ENCODE measurements at regions not wholly inside any gene's neighbourhood (a gene's known extent, or its start where the extent isn't known, plus 50 kb on each side); places are given as distances from the start of the nearest gene placed in this dataset.

- Histone ChIP-seq H3K79me2 (ENCODE audit: control insufficient read depth, insufficient read depth, low read length) (no peaks in the 10 kb centered on the region), H3K9ac (ENCODE audit: insufficient read depth in 1 of 2, low read depth in 2 of 2, low read length in 2 of 2) (no peak overlapping the region), H3K9me1 (ENCODE audit: control insufficient read depth, insufficient read depth, low read length) (no peaks in the 10 kb centered on the region), H3K4me1 (replicated peaks in 1 of 2; ENCODE audit: control insufficient read depth in 2 of 2, insufficient read depth in 2 of 2, low read length in 2 of 2) (peaks cover 10 to 26% of the 10 kb centered on the region in 2 experiments; a peak in 4 of 5 replicates), H2AFZ (ENCODE audit: low read depth, low read length) (peak overlapping the region; percentile 83), H4K20me1 (replicated peaks; ENCODE audit: control insufficient read depth, insufficient read depth, low read length) (no peaks in the 10 kb centered on the region), H3K4me2 (ENCODE audit: insufficient read depth, low read length) (no peak overlapping the region), H3K36me3 (ENCODE audit: control insufficient read depth, insufficient read depth, low read length) (no peaks in the 10 kb centered on the region), H3K27ac (ENCODE audit: extremely low read depth, low read depth, low read length) (no peak overlapping the region), H3K9me3 (replicated peaks; ENCODE audit: control insufficient read depth, insufficient read depth, low read depth, low read length) (no peaks in the 10 kb centered on the region), H3K27me3 (ENCODE audit: control insufficient read depth in 2 of 2, insufficient read depth in 2 of 2, low read length in 2 of 2) (no peaks in the 10 kb centered on the region), H3K4me3 (no peak overlapping the region)
- CTCF ChIA-PET (ENCODE audit: low intra/inter-chr PET ratio) = no interaction called here
- in situ Hi-C loops (cut with MboI) = no loop called here
- DNase-seq (ENCODE audit: extremely low read depth in 1 of 4, low spot score in 3 of 4) (no peak), ATAC-seq (no peak; the same call in 1 of the 3 replicates), FAIRE-seq (no peak)
- intact Hi-C loops (cut with micrococcal nuclease) = loop anchor here (2.0 kb wide), 1 partner anchor 17 kb away; no protein-coding TSS in a partner anchor
- no TSS peak for BruUV-seq (replicated peaks)
- POLR2A ChIA-PET = interaction anchor here (0.6 to 0.8 kb wide), 2 partner anchors 19 to 112 kb away, joined by 3 to 4 read pairs; no protein-coding TSS in a partner anchor
- WGBS (ENCODE audit: insufficient coverage, low coverage, missing lambda C conversion rate) = 66% methylated on average over 6 of the region's 6 CpGs
- TF ChIP-seq HMG20A (CRISPR knock-in tag; conservative IDR thresholded peaks at IDR 0.05) = no peak
- no peak for TF ChIP-seq JUN (IDR thresholded peaks at IDR 0.05; ENCODE audit: borderline replicate concordance, low read depth, low read length)
- no peak for TF ChIP-seq JUN (CRISPR knock-in tag; IDR thresholded peaks at IDR 0.05; ENCODE audit: borderline replicate concordance)
- no peak for TF ChIP-seq ARNT (IDR thresholded peaks at IDR 0.05)
- TF ChIP-seq ZFP91 (CRISPR knock-in tag; IDR thresholded peaks at IDR 0.05) = no peak
- TF ChIP-seq KLF6 (CRISPR knock-in tag; IDR thresholded peaks at IDR 0.05; ENCODE audit: borderline replicate concordance) = no peak
- TF ChIP-seq BACH1 (tag; IDR thresholded peaks at IDR 0.05) = no peak
- no peak for TF ChIP-seq ZNF699 (CRISPR knock-in tag; IDR thresholded peaks at IDR 0.05; ENCODE audit: insufficient replicate concordance)
- no peak for TF ChIP-seq THRAP3 (IDR thresholded peaks at IDR 0.05; ENCODE audit: borderline replicate concordance)
- TF ChIP-seq ZNF407 (IDR thresholded peaks at IDR 0.05; ENCODE audit: low read depth) = no peak
- TF ChIP-seq ZNF311 (CRISPR knock-in tag; IDR thresholded peaks at IDR 0.05) = no peak
- no peak for TF ChIP-seq ID3 (CRISPR knock-in tag; IDR thresholded peaks at IDR 0.05)
- no peak for TF ChIP-seq ID3 (tag; IDR thresholded peaks at IDR 0.05)
- no peak for TF ChIP-seq MECOM (CRISPR knock-in tag; IDR thresholded peaks at IDR 0.05)
Observed at GRCh38 chr6:6873778-6874177, 234.0 kb upstream of the RREB1 start.

Measured in K562 (cell line).